GM23338 (cell line): ENCODE measurements at regions not wholly inside any gene's neighbourhood (a gene's known extent, or its start where the extent isn't known, plus 50 kb on each side); places are given as distances from the start of the nearest gene placed in this dataset.

Source experiments
- ATAC-seq: fragments of 200-7000 bp; cut with Tn5 transposase; 3 replicates; pipeline ENCODE4 v1.9.1; 2020
- DNase-seq: peaks from one replicate; pipeline ENCODE4 v3.0.0-alpha.2; 2015; ENCODE audit warnings: low spot score
- H2AFZ ChIP-seq: fragments of 200-600 bp; sonication (generic); 2 replicates; pipeline ENCODE4 v1.8.0; 2016; ENCODE audit warnings: antibody characterized with exemption, mild to moderate bottlenecking, moderate library complexity
- H3F3A ChIP-seq: fragments of 200-600 bp; sonication (generic); replicated peaks from 2 replicates; pipeline ENCODE4 v1.8.0; 2017; ENCODE audit warnings: antibody characterized with exemption, mixed run types, low read depth
- H3K27ac ChIP-seq: fragments of 200-600 bp; sonication (generic); 2 replicates; pipeline ENCODE4 v1.6.1; 2016; ENCODE audit warnings: low read depth
- H3K27me3 ChIP-seq: fragments of 200-600 bp; sonication (generic); 2 replicates; pipeline ENCODE4 v1.8.0; 2016; ENCODE audit warnings: mild to moderate bottlenecking, mixed run types, moderate library complexity; ENCODE audit not compliant: insufficient read depth
- H3K36me3 ChIP-seq: fragments of 200-600 bp; sonication (generic); 2 replicates; pipeline ENCODE4 v1.8.0; 2016; ENCODE audit warnings: mild to moderate bottlenecking; ENCODE audit not compliant: insufficient read depth
- H3K4me1 ChIP-seq: fragments of 200-600 bp; sonication (generic); 2 replicates; pipeline ENCODE4 v1.8.0; 2016; ENCODE audit warnings: mild to moderate bottlenecking, moderate library complexity; ENCODE audit not compliant: insufficient read depth
- H3K4me2 ChIP-seq: fragments of 200-600 bp; sonication (generic); 2 replicates; pipeline ENCODE4 v1.7.1; 2017; ENCODE audit warnings: mixed run types
- H3K4me3 ChIP-seq: fragments of 200-600 bp; sonication (generic); 2 replicates; pipeline ENCODE4 v1.6.1; 2016; ENCODE audit warnings: mixed run types
- H3K79me2 ChIP-seq: fragments of 200-600 bp; sonication (generic); replicated peaks from 2 replicates; pipeline ENCODE4 v1.8.0; 2017; ENCODE audit warnings: mild to moderate bottlenecking; ENCODE audit not compliant: insufficient read depth
- H3K9me2 ChIP-seq: fragments of 200-600 bp; sonication (generic); 2 replicates; pipeline ENCODE4 v1.8.0; 2017; ENCODE audit not compliant: insufficient read depth
- H4K20me1 ChIP-seq: fragments of 200-600 bp; sonication (generic); replicated peaks from 2 replicates; pipeline ENCODE4 v1.8.0; 2017; ENCODE audit warnings: mild to moderate bottlenecking; ENCODE audit not compliant: insufficient read depth
- H3K27ac Mint-ChIP-seq: 2 replicates; pipeline ENCODE4 v1.8.0; 2020; ENCODE audit warnings: inconsistent platforms, mild to moderate bottlenecking, moderate library complexity, mixed read lengths
- H3K27me3 Mint-ChIP-seq: 3 replicates; pipeline ENCODE4 v1.8.0; 2022; ENCODE audit warnings: low read depth, mild to moderate bottlenecking, moderate library complexity, mixed read lengths, inconsistent platforms; ENCODE audit not compliant: insufficient read depth, poor library complexity
- H3K36me3 Mint-ChIP-seq: 3 replicates; pipeline ENCODE4 v1.8.0; 2021; ENCODE audit warnings: low read depth, mild to moderate bottlenecking, inconsistent platforms, moderate library complexity, mixed read lengths
- H3K4me1 Mint-ChIP-seq: 3 replicates; pipeline ENCODE4 v1.8.0; 2020; ENCODE audit warnings: mild to moderate bottlenecking, inconsistent platforms, mixed read lengths
- H3K4me3 Mint-ChIP-seq: 3 replicates; pipeline ENCODE4 v1.8.0; 2021; ENCODE audit warnings: moderate library complexity, mild to moderate bottlenecking, inconsistent platforms, mixed read lengths
- H3K9me3 Mint-ChIP-seq: 3 replicates; pipeline ENCODE4 v1.8.0; 2020; ENCODE audit warnings: moderate library complexity, mild to moderate bottlenecking, inconsistent platforms, mixed read lengths
- CREB1 ChIP-seq: fragments of 250-450 bp; sonication (Bioruptor Pico); IDR thresholded peaks from 2 replicates; pipeline ENCODE4 v1.5.0; 2020; ENCODE audit warnings: low read depth, mild to moderate bottlenecking, moderate library complexity
- CTCF ChIP-seq, 2 experiments: fragments of 200-600 bp in 1 of 2; sonication (generic) in 1 of 2; conservative IDR thresholded peaks; 2 replicates each; pipeline versions ENCODE4 v1.5.1 to v1.6.1; 2016 to 2017; ENCODE audit warnings: antibody characterized with exemption in 2 of 2, low read depth in 2 of 2, mild to moderate bottlenecking in 2 of 2, moderate library complexity in 1 of 2
- ETS1 ChIP-seq: IDR thresholded peaks from 2 replicates; pipeline ENCODE4 v1.6.1; 2016; ENCODE audit warnings: antibody characterized with exemption
- EZH2 ChIP-seq: fragments of 200-600 bp; sonication (generic); IDR thresholded peaks from one replicate; pipeline ENCODE4 v1.8.0; 2017; ENCODE audit warnings: antibody characterized with exemption, mild to moderate bottlenecking, low read depth; ENCODE audit not compliant: unreplicated experiment
- EZH2phosphoT487 ChIP-seq: fragments of 200-600 bp; sonication (generic); IDR thresholded peaks from one replicate; pipeline ENCODE4 v1.8.1; 2018; ENCODE audit warnings: antibody characterized with exemption; ENCODE audit not compliant: unreplicated experiment
- JUNB ChIP-seq: IDR thresholded peaks from one replicate; pipeline ENCODE4 v1.6.1; 2016; ENCODE audit warnings: antibody characterized with exemption; ENCODE audit not compliant: unreplicated experiment
- NANOG ChIP-seq: IDR thresholded peaks from 2 replicates; pipeline ENCODE4 v1.6.1; 2016; ENCODE audit warnings: antibody characterized with exemption, borderline replicate concordance
- POLR2AphosphoS5 ChIP-seq: IDR thresholded peaks from 2 replicates; pipeline ENCODE4 v1.6.1; 2016; ENCODE audit warnings: antibody characterized with exemption, low read depth
- REST ChIP-seq: IDR thresholded peaks from one replicate; pipeline ENCODE4 v1.6.1; 2018; ENCODE audit warnings: antibody characterized with exemption; ENCODE audit not compliant: unreplicated experiment
- STAT1 ChIP-seq: IDR thresholded peaks from one replicate; pipeline ENCODE4 v1.6.1; 2016; ENCODE audit warnings: antibody characterized with exemption; ENCODE audit not compliant: unreplicated experiment
- ZNF114 ChIP-seq: fragments of 250-450 bp; sonication (Bioruptor Pico); IDR thresholded peaks from 2 replicates; pipeline ENCODE4 v1.5.0; 2020; ENCODE audit warnings: mild to moderate bottlenecking, moderate library complexity
- ZNF331 ChIP-seq: fragments of 250-450 bp; sonication (Bioruptor Pico); IDR thresholded peaks from 2 replicates; pipeline ENCODE4 v1.5.0; 2020; ENCODE audit warnings: low read depth, mild to moderate bottlenecking, moderate library complexity
- ZNF462 ChIP-seq: fragments of 250-450 bp; sonication (Bioruptor Pico); IDR thresholded peaks from 2 replicates; pipeline ENCODE4 v1.5.0; 2020; ENCODE audit warnings: mild to moderate bottlenecking, moderate library complexity

GRCh38 chr2:122388208-122388607 lies 632.8 kb downstream of the TSN start:
- Mint-ChIP-seq H3K9me3 (peaks cover 14% of the 10 kb centered on the region; the same call in 2 of the 3 replicates), H3K4me3 (no peak overlapping the region), H3K36me3 (peaks cover 6% of the 10 kb centered on the region; the same call in 1 of the 3 replicates), H3K27me3 (peaks cover 5% of the 10 kb centered on the region), H3K27ac (no peak overlapping the region), H3K4me1 (no peaks in the 10 kb centered on the region)
- no peak overlapping the region for H3K4me3 ChIP-seq
- no peaks in the 10 kb centered on the region for H3K27me3 ChIP-seq
- ATAC-seq (no peak), DNase-seq (no peak)
- H3K4me2 ChIP-seq: no peak overlapping the region
- H3K36me3 ChIP-seq: no peaks in the 10 kb centered on the region
- TF ChIP-seq NANOG (no peak), ZNF331 (CRISPR knock-in tag) (no peak), ZNF462 (no peak), STAT1 (no peak), CTCF (conservative IDR thresholded peaks at IDR 0.05; ENCODE audit: low read depth in 2 of 2) (no peak), EZH2phosphoT487 (no peak), POLR2AphosphoS5 (no peak), JUNB (no peak), REST (no peak), ZNF114 (no peak), ETS1 (no peak), EZH2 (no peak), CREB1 (no peak)
- H3K27ac ChIP-seq: no peak overlapping the region
- no peak overlapping the region for H2AFZ ChIP-seq
- no peaks in the 10 kb centered on the region for H3F3A ChIP-seq
- no peaks in the 10 kb centered on the region for H3K79me2 ChIP-seq
- H3K4me1 ChIP-seq: no peaks in the 10 kb centered on the region
- no peaks in the 10 kb centered on the region for H4K20me1 ChIP-seq
- no peaks in the 10 kb centered on the region for H3K9me2 ChIP-seq
